GM13977 (cell line): ENCODE measurements at regions not wholly inside any gene's neighbourhood (a gene's known extent, or its start where the extent isn't known, plus 50 kb on each side); places are given as distances from the start of the nearest gene placed in this dataset.

Source experiments
- DNase-seq: peaks from one replicate; pipeline ENCODE4 v3.0.0; 2012; ENCODE audit warnings: low spot score
- in situ Hi-C: fragments of 300-500 bp; cut with MboI; formaldehyde crosslinking; loops from one replicate; pipeline ENCODE4 v1.12.0; 2022; ENCODE audit warnings: low sequenced_read_pairs, low pct_unique_long_range_greater_than_20kb, mixed read lengths, inconsistent platforms; ENCODE audit not compliant: unreplicated experiment
- TF ChIP-seq, protein P1 (sequence below): IDR thresholded peaks from 2 replicates; pipeline ENCODE4 v1.5.1; 2012; ENCODE audit warnings: mild to moderate bottlenecking, control low read depth; ENCODE audit not compliant: insufficient read depth; ENCODE audit errors: extremely low read depth, missing control alignments

DNA sequence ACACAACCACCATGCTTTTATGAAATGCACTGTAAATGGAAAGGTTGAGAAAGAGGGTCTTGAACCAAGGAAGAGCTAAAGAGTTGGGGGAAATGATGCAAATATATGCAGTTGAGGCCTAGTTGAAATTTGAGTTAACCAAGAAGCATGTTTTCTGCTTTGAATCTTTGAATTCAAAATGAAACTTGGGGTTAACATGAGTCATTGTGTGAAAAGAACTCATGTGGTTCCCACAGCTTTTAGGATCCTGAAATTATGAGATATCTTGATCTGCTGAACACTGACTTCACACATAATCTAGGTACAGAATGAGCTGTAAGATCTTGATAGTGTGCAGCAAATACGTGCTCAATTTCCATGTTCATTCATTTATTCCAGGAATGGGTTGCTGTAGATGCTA, 422.9 kb upstream of the TRIB2 start:
- in situ Hi-C loops: no loop called here
- TF ChIP-seq, protein P1, sequence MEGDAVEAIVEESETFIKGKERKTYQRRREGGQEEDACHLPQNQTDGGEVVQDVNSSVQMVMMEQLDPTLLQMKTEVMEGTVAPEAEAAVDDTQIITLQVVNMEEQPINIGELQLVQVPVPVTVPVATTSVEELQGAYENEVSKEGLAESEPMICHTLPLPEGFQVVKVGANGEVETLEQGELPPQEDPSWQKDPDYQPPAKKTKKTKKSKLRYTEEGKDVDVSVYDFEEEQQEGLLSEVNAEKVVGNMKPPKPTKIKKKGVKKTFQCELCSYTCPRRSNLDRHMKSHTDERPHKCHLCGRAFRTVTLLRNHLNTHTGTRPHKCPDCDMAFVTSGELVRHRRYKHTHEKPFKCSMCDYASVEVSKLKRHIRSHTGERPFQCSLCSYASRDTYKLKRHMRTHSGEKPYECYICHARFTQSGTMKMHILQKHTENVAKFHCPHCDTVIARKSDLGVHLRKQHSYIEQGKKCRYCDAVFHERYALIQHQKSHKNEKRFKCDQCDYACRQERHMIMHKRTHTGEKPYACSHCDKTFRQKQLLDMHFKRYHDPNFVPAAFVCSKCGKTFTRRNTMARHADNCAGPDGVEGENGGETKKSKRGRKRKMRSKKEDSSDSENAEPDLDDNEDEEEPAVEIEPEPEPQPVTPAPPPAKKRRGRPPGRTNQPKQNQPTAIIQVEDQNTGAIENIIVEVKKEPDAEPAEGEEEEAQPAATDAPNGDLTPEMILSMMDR: no peak
- peak; percentile 59 for DNase-seq

DNA sequence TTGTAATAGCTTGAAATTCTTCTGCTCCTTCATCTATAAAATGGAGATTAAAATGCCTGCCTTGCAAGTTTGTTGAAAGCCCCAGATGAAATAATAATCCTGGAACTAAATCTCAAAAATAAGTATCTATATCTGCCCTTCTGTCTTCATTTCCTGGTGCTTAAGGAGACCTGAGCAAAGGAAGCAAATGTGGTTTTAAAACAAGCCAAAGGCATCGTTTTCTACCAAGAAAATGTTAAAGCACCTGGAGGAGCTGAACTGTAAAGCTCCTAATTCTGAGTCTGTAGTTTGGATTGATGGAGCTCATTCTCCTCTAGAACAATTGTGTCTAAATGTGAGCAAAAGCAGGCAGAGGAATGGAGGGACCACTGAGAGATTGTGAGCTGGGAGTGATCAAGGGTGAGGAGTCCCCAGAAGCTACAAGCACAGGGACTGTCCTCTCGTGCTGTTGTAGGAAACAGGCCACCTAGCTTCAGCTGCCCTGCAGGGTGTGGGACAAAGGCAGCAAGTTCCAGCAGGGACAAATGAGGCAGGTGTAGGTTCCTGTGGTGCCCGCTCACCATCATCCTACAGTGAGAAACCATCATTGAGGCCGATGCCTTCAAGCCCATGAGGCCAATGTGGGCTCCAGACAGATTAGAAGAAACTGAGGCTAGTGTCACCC, 420.7 kb upstream of the TRIB2 start:
- TF ChIP-seq, protein P1: no peak
- no peak for DNase-seq
- in situ Hi-C loops: no loop called here

DNA sequence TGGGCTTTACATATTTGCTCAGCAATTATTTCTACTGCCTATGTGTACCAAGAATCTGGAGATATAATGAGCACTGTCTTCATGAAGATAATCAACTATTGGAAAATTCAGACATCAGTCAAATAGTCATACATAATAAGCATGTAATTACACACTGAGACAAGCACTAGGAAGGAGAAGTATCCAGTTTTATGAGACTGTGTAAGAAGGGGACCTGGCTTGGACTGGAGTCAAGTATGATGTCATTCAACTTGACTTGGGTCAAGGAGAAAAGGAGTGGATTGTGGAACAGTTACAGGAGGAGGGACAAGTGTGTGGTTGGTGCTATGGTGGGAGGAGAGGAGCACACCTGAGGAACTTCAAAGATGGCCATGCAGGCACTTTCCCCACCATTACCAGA, 419.8 kb upstream of the TRIB2 start:
- in situ Hi-C loops: no loop called here
- no peak for DNase-seq

DNA sequence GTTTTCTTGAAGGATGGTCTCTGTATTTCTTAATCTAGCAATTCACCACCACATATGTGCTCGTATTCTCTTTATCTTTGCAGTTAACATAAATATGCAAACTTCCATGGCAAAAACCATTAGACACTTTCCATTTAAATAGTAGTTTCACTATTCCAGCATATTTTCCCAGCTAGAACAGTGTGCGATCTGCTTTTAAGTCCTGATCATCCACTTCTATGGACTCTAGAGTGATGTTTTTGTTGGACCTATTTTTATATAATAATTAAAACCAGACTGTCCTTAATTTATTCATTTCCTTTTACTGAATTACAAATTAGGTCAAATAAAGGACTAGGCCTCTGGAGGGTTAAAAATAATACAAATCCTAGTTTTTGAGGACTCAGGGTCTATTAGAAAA, 418.4 kb upstream of the TRIB2 start:
- TF ChIP-seq, protein P1: no peak
- in situ Hi-C loops: no loop called here
- DNase-seq: no peak

More for the DNA sequence above, 419.8 kb upstream of the TRIB2 start:
- TF ChIP-seq, protein P1: no peak

DNA sequence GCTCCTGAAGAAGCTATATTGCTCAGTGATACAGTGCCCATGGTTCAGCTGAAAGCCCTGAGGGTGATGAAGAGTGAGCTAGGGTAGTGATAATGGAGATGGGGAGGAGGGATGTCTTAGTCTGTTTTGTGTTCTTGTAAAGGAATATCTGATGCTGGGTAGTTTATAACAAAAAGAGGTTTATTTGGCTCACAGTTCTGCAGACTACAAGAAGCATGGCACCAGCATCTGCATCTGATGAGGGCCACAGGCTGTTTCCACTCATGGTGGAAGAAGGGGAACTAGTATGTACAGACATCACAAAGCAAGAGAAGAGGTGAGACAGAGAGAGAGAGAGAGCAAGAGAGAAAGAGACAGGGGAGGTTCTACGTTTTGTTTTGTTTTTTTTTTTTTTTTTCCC, 417.3 kb upstream of the TRIB2 start:
- DNase-seq: no peak
- TF ChIP-seq, protein P1: no peak
- in situ Hi-C loops: no loop called here

DNA sequence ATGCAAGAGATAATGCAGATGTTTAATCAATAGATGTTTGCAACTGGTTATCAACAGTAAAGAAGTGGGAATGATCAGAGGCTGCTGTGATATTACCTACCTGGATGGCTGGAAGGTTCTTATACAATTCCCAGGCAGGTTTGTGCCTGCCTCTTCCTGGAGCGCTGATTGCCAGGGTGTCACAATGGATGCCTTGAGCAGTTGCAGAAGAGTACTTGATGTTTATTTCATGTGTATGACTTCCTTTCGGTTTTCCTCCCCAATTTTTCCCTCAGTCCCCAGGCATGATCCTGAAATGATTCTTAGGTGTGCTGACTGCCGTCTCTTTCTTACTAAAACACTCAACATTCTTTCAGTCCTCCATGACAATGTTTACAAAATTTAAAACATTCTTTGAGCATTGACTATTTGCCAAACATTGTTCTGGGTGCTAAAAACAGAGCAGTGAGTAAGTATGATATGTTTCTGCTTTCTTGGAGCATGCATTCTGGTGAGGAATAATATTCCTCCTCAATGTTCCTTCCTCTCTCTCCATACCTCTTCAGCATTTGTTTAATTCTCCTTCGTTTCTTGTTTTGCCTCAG, 416.6 kb upstream of the TRIB2 start:
- TF ChIP-seq, protein P1: no peak
- DNase-seq: no peak
- in situ Hi-C loops: no loop called here
